Activated naive CD4-positive, alpha-beta T cell treated with anti-CD3 and anti-CD28 coated beads for 36 hours (primary cell): ENCODE measurements at regions not wholly inside any gene's neighbourhood (a gene's known extent, or its start where the extent isn't known, plus 50 kb on each side); places are given as distances from the start of the nearest gene placed in this dataset.
"Not testable (repeated sequence)": the region's sequence is repeated elsewhere in the genome, so short reads cannot be mapped to it uniquely, and the experiment has no call there.

Experiments used
- CTCF ChIA-PET: fragments of 350-600 bp; sonication (Branson Sonifier 250); formaldehyde crosslinking; loops from one replicate; lab custom pipeline; 2021; ENCODE audit warnings: antibody characterized with exemption; lab: Charles Lee
- DNase-seq: peaks from one replicate; pipeline ENCODE4 v3.0.0-alpha.2; 2020
- H3K27ac Mint-ChIP-seq: one replicate; pipeline ENCODE4 v1.8.0; 2021; ENCODE audit warnings: mild to moderate bottlenecking, mixed read lengths
- H3K27me3 Mint-ChIP-seq: one replicate; pipeline ENCODE4 v1.8.0; 2021; ENCODE audit warnings: low read depth, mixed read lengths
- H3K36me3 Mint-ChIP-seq: one replicate; pipeline ENCODE4 v1.8.0; 2021; ENCODE audit warnings: low read depth, mixed read lengths
- H3K4me1 Mint-ChIP-seq: one replicate; pipeline ENCODE4 v1.8.0; 2021; ENCODE audit warnings: low read depth, mixed read lengths
- H3K4me3 Mint-ChIP-seq: one replicate; pipeline ENCODE4 v1.8.0; 2021; ENCODE audit warnings: mild to moderate bottlenecking, moderate library complexity, mixed read lengths
- H3K9me3 Mint-ChIP-seq: one replicate; pipeline ENCODE4 v1.8.0; 2021; ENCODE audit warnings: mixed read lengths
- intact Hi-C: fragments of 100-400 bp; cut with micrococcal nuclease; formaldehyde crosslinking; loops from one replicate; pipeline ENCODE4 v1.15.1; 2023

DNA sequence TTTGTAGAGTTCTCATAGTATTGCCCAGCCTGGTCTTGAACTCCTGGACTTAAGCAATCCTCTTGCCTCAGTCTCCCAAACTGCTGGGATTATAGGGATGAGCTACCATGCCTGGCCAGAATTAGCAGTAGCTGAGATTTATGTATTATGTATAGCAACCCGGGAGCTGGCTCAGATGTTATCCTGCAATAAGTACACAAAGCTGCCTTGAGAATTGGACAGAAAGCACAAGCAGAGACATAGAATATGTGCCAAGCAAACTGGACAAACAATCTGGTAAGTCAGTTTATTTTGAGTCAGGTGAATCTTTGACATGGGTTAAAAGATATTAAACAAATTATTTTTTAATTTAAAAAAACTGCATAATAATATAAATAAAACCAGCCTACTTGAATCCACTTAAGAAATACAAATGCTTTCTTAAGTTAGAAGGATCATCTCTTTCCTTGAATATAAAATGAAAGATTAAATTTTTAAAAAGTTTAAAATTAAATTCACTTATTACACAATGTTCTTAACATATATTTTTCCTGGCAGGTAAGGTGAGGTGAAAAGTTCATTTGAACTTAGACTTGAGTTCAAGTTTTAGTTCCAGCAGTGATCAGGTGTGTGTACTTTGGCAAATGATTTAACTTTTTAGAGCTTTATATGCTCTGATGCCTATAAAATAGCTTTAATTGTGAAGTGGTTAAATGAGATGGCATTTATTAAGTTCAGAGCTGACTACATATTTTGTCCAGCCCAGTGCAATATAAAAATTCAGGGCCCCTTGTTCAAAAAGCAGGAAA lies 87.8 kb upstream of the ACSL1 start:
- DNase-seq, result no peak
- Mint-ChIP-seq H3K9me3 (peaks cover 21% of the 10 kb centered on the region), H3K27me3 (peaks cover 6% of the 10 kb centered on the region), H3K4me1 (no peaks in the 10 kb centered on the region), H3K36me3 (no peaks in the 10 kb centered on the region), H3K4me3 (no peak overlapping the region), H3K27ac (no peak overlapping the region)
- CTCF ChIA-PET, result no interaction called here
- intact Hi-C loops, result no loop called here

DNA sequence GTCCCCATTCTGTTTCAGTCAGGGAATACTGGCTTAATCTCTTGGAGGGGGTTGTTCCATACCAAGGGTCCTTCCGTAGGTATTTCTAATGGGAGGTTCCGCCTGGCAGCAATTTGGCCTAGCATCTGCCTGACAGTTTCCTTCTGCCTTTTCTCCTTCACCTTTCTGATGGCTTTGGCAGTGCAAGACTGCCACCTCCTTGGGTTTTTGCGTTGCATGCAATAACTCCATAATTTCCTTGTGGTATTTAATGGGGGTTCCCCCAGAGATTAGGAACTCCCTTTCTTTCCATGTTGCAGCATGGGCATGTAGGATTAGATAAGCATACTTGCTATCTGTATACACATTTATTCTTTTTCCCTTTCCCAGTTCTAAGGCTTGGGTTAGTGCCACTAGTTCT lies 93.0 kb upstream of the ACSL1 start:
- H3K9me3 Mint-ChIP-seq, DNase-seq, H3K4me1 Mint-ChIP-seq, H3K27ac Mint-ChIP-seq, H3K27me3 Mint-ChIP-seq, H3K4me3 Mint-ChIP-seq, H3K36me3 Mint-ChIP-seq, CTCF ChIA-PET, intact Hi-C loops: not testable (repeated sequence)

DNA sequence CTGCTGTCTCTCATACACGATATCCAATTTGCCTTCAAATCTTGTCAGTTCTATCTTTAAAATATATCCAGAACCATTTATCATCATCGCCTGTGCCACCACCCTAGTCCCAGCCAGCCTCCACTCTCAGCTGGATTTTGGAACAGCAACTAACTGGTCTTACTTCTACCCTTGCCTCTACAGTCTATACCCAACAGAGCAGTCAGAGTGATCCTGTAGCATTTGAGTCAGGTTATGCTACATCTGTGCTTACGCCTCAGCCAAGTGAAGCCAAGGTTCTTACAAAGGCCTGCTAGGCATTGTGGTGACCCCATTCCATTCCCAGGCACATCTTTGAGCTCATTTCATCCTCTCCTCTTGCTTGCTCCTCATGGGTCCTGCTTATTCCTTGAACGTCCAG lies 95.7 kb upstream of the ACSL1 start:
- Mint-ChIP-seq H3K27ac (no peak overlapping the region), H3K4me3 (no peak overlapping the region), H3K36me3 (no peaks in the 10 kb centered on the region), H3K27me3 (peaks cover 3% of the 10 kb centered on the region), H3K9me3 (peaks cover 2% of the 10 kb centered on the region), H3K4me1 (no peaks in the 10 kb centered on the region)
- CTCF ChIA-PET, result no interaction called here
- intact Hi-C loops, result no loop called here
- no peak for DNase-seq

DNA sequence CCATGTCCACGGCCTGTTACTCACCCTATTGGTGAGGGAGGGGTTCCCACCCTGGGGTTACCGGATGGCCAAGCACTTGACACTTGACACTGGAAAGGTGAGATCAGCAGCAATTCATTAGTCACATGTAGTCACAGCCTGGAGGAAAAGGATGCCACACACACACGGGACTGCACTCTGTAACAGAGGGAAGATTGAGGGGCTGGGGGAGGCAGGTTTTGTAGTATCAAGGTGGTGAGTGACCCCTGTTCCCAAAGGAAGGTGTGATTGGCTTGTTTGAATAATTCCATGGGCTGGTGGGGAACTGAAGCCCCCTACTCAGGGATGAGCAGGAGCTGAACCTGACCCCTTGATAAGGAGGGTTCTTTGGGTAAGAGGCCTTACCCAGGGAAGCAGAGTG lies 96.0 kb upstream of the HELT start:
- H3K4me3 Mint-ChIP-seq, result no peak overlapping the region
- no peaks in the 10 kb centered on the region for H3K36me3 Mint-ChIP-seq
- intact Hi-C loops, result no loop called here
- no peaks in the 10 kb centered on the region for H3K4me1 Mint-ChIP-seq
- no peak for DNase-seq
- peaks cover 3% of the 10 kb centered on the region for H3K27me3 Mint-ChIP-seq
- H3K27ac Mint-ChIP-seq, result no peak overlapping the region
- CTCF ChIA-PET, result no interaction called here
- H3K9me3 Mint-ChIP-seq, result peaks cover 6% of the 10 kb centered on the region

DNA sequence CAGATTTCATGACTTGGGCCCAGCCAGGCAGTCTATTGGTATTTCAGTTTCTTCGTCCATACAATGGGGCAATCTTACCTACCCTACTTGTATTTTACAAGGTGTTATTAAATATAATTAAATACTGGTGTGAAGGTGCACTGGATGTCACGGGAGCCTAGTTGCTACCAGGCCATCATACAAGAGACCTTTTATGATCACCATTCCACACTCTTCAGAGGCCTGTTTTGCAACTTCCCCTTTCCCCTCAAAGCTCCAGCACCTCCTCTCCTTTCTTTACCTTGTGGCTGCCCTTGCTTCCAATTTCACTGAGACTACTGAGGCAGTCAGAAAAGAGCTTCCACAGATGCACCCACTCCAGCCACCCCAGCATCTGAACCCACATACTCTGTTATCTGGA lies 93.8 kb upstream of the HELT start:
- no peak overlapping the region for H3K4me3 Mint-ChIP-seq
- H3K4me1 Mint-ChIP-seq, result no peaks in the 10 kb centered on the region
- intact Hi-C loops, result no loop called here
- peaks cover 16% of the 10 kb centered on the region for H3K9me3 Mint-ChIP-seq
- no peaks in the 10 kb centered on the region for H3K27me3 Mint-ChIP-seq
- DNase-seq, result no peak
- no peak overlapping the region for H3K27ac Mint-ChIP-seq
- CTCF ChIA-PET, result interaction anchor here (0.7 kb wide), 1 partner anchor 336 kb away, joined by 3 read pairs; no protein-coding TSS in a partner anchor
- no peaks in the 10 kb centered on the region for H3K36me3 Mint-ChIP-seq

DNA sequence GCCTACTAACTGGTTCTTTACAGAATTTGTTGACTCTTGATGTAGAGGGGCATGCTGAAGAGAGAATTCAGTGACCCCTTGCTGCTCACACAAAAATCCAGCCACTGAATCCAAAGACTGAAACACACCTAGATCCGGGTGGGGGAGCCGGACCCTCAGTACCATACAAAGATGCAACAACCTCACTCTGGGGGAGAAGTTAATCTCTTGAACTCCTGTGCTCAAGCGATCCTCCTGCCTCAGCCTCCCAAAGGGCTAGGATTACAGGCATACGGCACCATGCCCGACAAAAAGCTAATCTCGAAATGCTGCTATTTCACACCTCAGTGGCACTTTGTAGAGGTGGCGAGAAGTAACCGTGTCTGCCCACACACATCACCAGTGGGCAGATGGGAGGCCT lies 88.8 kb upstream of the HELT start:
- Mint-ChIP-seq H3K4me1 (no peaks in the 10 kb centered on the region), H3K4me3 (no peak overlapping the region), H3K36me3 (no peaks in the 10 kb centered on the region), H3K9me3 (peaks cover 15% of the 10 kb centered on the region), H3K27me3 (no peaks in the 10 kb centered on the region), H3K27ac (no peak overlapping the region)
- CTCF ChIA-PET, result no interaction called here
- intact Hi-C loops, result no loop called here
- DNase-seq, result no peak

DNA sequence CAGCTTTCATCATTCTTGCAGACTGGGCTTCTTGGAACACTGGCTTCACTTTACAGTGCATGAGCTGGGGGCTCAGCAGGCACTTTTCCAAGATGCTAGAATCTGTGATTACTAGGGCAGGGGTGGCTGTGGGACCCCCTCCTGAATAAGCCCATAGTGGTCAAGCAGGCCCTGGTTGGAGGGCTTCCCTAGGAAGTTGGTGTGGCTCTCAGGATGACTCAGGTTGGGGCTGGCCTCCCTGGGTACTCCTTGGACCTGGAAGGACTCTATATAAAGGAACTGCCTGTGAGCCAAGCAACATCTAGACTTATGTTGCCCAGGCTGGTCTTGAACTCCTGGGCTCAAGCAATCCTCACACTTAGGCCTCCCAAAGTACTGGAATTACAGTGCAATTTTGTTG lies 88.3 kb upstream of the HELT start:
- intact Hi-C loops, result no loop called here
- H3K36me3 Mint-ChIP-seq, result no peaks in the 10 kb centered on the region
- H3K4me3 Mint-ChIP-seq, result no peak overlapping the region
- no peaks in the 10 kb centered on the region for H3K27me3 Mint-ChIP-seq
- no peak overlapping the region for H3K27ac Mint-ChIP-seq
- peaks cover 15% of the 10 kb centered on the region for H3K9me3 Mint-ChIP-seq
- no peaks in the 10 kb centered on the region for H3K4me1 Mint-ChIP-seq
- CTCF ChIA-PET, result no interaction called here
- DNase-seq, result no peak

DNA sequence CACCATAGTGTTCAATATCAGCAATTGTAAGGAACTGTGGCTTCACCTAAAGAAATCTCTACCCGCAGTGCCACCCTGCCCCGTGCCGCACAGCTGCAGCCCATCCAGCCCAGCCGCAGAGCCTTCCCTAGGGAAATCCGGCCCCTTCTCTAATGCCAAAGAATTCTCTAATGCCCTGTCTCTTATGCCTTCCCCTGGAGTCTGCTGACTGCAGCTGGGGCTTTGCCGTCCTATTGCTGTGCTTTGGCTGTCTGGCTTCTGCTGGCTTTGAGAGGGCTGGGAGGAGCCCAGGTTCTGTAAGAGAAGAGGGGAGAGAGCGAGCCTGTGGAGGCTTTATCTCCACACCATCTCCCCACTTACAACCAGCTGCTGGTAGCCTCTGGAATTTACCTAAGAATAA lies 85.9 kb upstream of the HELT start:
- no peak overlapping the region for H3K27ac Mint-ChIP-seq
- intact Hi-C loops, result no loop called here
- H3K27me3 Mint-ChIP-seq, result no peaks in the 10 kb centered on the region

DNA sequence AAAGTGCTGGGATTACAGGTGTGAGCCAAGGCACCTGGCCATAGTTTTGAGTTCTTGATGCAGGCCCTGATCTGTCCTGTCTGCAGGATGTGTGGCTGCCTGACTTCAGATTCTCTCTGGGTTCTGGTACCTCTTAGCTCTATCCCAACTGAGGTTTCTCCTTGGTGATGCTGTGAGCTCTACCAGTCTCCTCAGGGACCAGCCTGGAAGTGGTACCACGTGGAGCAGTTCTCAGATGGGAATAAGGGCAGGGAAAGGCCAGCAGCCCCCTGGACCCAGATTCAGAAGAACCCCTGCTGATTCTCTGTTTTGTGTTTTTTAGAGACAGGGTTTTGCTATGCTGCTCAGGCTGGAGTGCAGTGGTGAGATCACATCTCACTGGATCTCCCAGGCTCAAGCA lies 85.0 kb upstream of the HELT start:
- H3K4me3 Mint-ChIP-seq, result no peak overlapping the region
- peaks cover 5% of the 10 kb centered on the region for H3K9me3 Mint-ChIP-seq
- CTCF ChIA-PET, result no interaction called here
- H3K27me3 Mint-ChIP-seq, result no peaks in the 10 kb centered on the region
- H3K27ac Mint-ChIP-seq, result no peak overlapping the region
- no peak for DNase-seq
- intact Hi-C loops, result no loop called here
- no peaks in the 10 kb centered on the region for H3K36me3 Mint-ChIP-seq
- H3K4me1 Mint-ChIP-seq, result no peaks in the 10 kb centered on the region

More for the DNA sequence above, 85.9 kb upstream of the HELT start:
- CTCF ChIA-PET, result no interaction called here
- no peaks in the 10 kb centered on the region for H3K36me3 Mint-ChIP-seq
- no peak overlapping the region for H3K4me3 Mint-ChIP-seq
- H3K9me3 Mint-ChIP-seq, result peaks cover 11% of the 10 kb centered on the region
- H3K4me1 Mint-ChIP-seq, result no peaks in the 10 kb centered on the region
- no peak for DNase-seq

DNA sequence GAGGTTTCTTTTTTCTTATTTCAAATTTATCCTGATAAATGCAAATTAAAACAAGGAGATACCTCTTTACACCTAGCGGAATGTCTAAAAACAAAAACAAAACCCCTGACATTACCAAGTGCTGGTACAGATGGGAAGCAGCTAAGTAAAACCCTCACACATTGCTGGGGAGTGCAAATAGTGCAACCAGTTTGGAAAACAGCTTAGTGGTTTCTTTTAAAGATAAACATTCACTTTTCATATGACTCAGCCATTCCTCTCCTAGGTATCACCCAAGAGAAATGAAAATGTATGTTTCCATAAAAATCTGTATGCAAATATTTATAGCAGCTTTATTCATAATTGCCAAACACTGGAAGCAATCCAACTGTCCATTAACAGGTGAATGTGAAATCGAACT lies 84.1 kb upstream of the HELT start:
- no peaks in the 10 kb centered on the region for H3K36me3 Mint-ChIP-seq
- H3K4me3 Mint-ChIP-seq, result no peak overlapping the region
- intact Hi-C loops, result no loop called here
- H3K4me1 Mint-ChIP-seq, result no peaks in the 10 kb centered on the region
- H3K27me3 Mint-ChIP-seq, result no peaks in the 10 kb centered on the region
- H3K27ac Mint-ChIP-seq, result no peak overlapping the region
- no peak for DNase-seq
- H3K9me3 Mint-ChIP-seq, result no peaks in the 10 kb centered on the region
- CTCF ChIA-PET, result no interaction called here

DNA sequence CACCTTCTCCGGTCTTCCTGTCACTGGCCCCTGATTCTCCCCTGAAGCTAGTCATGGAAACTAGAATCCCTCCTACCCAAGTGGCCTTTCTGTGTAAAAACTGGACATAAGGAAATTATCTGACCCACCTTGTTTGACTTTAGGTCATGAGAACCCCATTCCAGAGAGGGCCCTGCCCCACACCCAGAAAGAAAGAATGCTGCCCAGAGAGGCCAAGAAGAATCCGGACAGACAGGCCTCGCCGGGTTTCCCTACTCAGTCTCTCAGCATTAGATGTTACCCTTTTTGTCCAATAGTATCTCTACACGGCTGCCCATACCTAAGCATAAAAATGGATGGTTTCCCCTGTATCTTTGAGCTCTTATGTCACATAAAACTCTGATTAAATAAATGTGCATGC lies 83.3 kb upstream of the HELT start:
- intact Hi-C loops, result no loop called here
- Mint-ChIP-seq H3K4me3 (no peak overlapping the region), H3K27me3 (no peaks in the 10 kb centered on the region), H3K9me3 (no peaks in the 10 kb centered on the region), H3K27ac (no peak overlapping the region), H3K4me1 (no peaks in the 10 kb centered on the region), H3K36me3 (no peaks in the 10 kb centered on the region)
- no peak for DNase-seq
- CTCF ChIA-PET, result no interaction called here

DNA sequence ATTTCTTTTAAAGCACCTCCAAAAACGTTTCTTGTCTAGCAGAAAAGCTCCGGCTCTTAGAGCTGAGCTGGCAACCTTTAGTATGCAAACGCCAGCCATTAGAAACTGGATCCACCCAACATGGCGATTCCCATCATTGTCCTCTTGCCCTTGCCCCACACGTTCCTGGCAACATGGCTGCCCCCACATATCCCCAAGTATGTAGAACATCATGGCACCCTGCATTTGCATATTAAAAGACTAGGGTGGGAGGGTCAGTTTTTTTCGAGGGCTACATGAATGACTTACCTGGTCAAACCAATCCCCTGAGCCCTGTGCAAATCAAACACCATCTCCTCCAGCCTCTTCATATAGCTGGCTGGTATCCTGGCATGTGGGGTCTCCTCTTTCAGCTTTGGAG lies 82.2 kb upstream of the HELT start:
- no peak for DNase-seq
- Mint-ChIP-seq H3K4me1 (no peaks in the 10 kb centered on the region), H3K27me3 (no peaks in the 10 kb centered on the region), H3K4me3 (no peak overlapping the region), H3K27ac (no peak overlapping the region), H3K36me3 (no peaks in the 10 kb centered on the region), H3K9me3 (no peaks in the 10 kb centered on the region)
- intact Hi-C loops, result no loop called here
- CTCF ChIA-PET, result no interaction called here

DNA sequence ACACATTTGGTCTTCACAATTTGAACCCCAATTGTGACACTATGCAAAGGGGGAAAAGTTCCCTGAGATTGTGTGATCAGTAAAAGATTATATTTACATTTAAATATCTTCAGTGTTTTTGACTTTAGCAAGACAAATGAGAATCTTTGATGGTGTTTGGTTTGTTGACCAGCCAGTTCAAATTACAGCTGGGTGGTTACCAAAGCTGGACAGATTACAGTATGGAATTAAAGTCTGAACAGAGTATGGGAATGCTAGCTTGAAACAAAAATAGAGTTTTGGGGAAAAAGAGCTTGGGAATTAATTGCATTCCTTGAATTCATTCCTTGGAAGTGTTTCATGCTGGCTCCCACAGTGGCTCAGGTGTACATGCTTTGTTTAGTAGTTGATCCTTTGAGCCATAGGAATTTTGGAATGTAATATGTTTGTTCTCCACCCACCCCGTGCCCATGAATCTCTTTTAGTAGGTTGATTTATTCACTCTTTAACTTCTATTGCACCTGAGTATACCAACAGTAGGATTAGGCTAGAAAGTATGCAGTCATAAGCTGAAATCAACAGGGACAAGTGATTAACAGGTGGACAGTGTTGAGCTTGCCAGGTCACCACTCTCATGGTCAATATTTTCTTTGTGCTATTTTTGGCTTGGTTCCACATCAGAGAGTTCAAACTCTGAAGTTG lies 81.1 kb upstream of the HELT start:
- H3K27me3 Mint-ChIP-seq, result no peaks in the 10 kb centered on the region
- no peak overlapping the region for H3K27ac Mint-ChIP-seq
- H3K4me3 Mint-ChIP-seq, result no peak overlapping the region
- H3K9me3 Mint-ChIP-seq, result no peaks in the 10 kb centered on the region
- CTCF ChIA-PET, result interaction anchor here (1.3 kb wide), 1 partner anchor 68 kb away, joined by 3 read pairs; no protein-coding TSS in a partner anchor
- no peak for DNase-seq
- H3K36me3 Mint-ChIP-seq, result no peaks in the 10 kb centered on the region
- no peaks in the 10 kb centered on the region for H3K4me1 Mint-ChIP-seq
- intact Hi-C loops, result no loop called here
